Activated T-cell treated with anti-CD3 and anti-CD28 coated beads, Interleukin-2, amount 50 U/mL, for 24 hours (primary cell): ENCODE measurements at regions not wholly inside any gene's neighbourhood (a gene's known extent, or its start where the extent isn't known, plus 50 kb on each side); places are given as distances from the start of the nearest gene placed in this dataset.
"Not testable (repeated sequence)": the region's sequence is repeated elsewhere in the genome, so short reads cannot be mapped to it uniquely, and the experiment has no call there.

Experiments
- DNase-seq: peaks from one replicate; pipeline ENCODE4 v3.0.0-alpha.2; 2020
- H3K27ac Mint-ChIP-seq: 2 replicates; pipeline ENCODE4 v1.8.0; 2020; ENCODE audit warnings: mild to moderate bottlenecking, mixed read lengths
- H3K27me3 Mint-ChIP-seq: 2 replicates; pipeline ENCODE4 v1.8.0; 2020; ENCODE audit warnings: mixed read lengths
- H3K36me3 Mint-ChIP-seq: 2 replicates; pipeline ENCODE4 v1.8.0; 2020; ENCODE audit warnings: low read depth, mixed read lengths
- H3K4me1 Mint-ChIP-seq: 2 replicates; pipeline ENCODE4 v1.8.0; 2020; ENCODE audit warnings: low read depth, mixed read lengths
- H3K4me3 Mint-ChIP-seq: 2 replicates; pipeline ENCODE4 v1.8.0; 2020; ENCODE audit warnings: mild to moderate bottlenecking, moderate library complexity, mixed read lengths
- H3K9me3 Mint-ChIP-seq: 2 replicates; pipeline ENCODE4 v1.8.0; 2020; ENCODE audit warnings: mixed read lengths

- no peak overlapping the region for H3K4me3 Mint-ChIP-seq
- H3K4me1 Mint-ChIP-seq, result no peaks in the 10 kb centered on the region
- H3K27me3 Mint-ChIP-seq, result no peaks in the 10 kb centered on the region
- no peak overlapping the region for H3K27ac Mint-ChIP-seq
- no peaks in the 10 kb centered on the region for H3K36me3 Mint-ChIP-seq
- H3K9me3 Mint-ChIP-seq, result no peaks in the 10 kb centered on the region
- DNase-seq, result no peak
Measured at GRCh38 chr9:74132986-74133385, 364.1 kb upstream of the RORB start.

- H3K27me3 Mint-ChIP-seq, result no peaks in the 10 kb centered on the region
- H3K9me3 Mint-ChIP-seq, result no peaks in the 10 kb centered on the region
- H3K36me3 Mint-ChIP-seq, result no peaks in the 10 kb centered on the region
- H3K27ac Mint-ChIP-seq, result no peak overlapping the region
- H3K4me1 Mint-ChIP-seq, result no peaks in the 10 kb centered on the region
- no peak overlapping the region for H3K4me3 Mint-ChIP-seq
- DNase-seq, result no peak
Measured at GRCh38 chr9:74133921-74134320, 363.2 kb upstream of the RORB start.

DNA sequence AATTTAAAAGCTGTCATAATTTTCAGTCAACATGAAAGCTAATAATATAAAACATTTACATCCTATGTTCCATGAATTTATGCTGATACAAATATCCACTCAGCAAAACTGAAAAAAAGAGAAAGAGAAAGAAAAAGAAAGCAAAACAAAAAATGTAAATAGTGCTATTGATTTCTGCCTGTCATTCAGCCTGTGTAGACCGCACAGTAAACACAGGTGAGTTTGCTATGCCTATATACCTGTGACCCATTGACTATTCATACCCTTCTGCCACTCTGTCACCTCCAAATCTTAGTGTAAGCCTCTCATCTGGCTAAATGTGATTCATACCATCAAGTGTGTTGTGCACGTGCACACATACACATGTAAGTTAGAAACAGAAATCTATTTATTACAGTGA, 359.0 kb upstream of the RORB start:
- H3K4me1 Mint-ChIP-seq, result no peaks in the 10 kb centered on the region
- no peaks in the 10 kb centered on the region for H3K27me3 Mint-ChIP-seq
- DNase-seq, result no peak
- H3K4me3 Mint-ChIP-seq, result no peak overlapping the region
- H3K36me3 Mint-ChIP-seq, result no peaks in the 10 kb centered on the region
- no peak overlapping the region for H3K27ac Mint-ChIP-seq
- H3K9me3 Mint-ChIP-seq, result peaks cover 2% of the 10 kb centered on the region

GRCh38 chr9:74140141-74140540, 357.0 kb upstream of the RORB start:
- Mint-ChIP-seq H3K9me3 (peaks cover 4% of the 10 kb centered on the region), H3K27ac (no peak overlapping the region), H3K27me3 (no peaks in the 10 kb centered on the region), H3K4me3 (no peak overlapping the region), H3K4me1 (no peaks in the 10 kb centered on the region), H3K36me3 (no peaks in the 10 kb centered on the region)
- DNase-seq, result no peak

GRCh38 chr9:74147906-74148305, 349.2 kb upstream of the RORB start:
- H3K36me3 Mint-ChIP-seq, result no peaks in the 10 kb centered on the region
- H3K4me3 Mint-ChIP-seq, result no peak overlapping the region
- H3K27me3 Mint-ChIP-seq, result no peaks in the 10 kb centered on the region
- peaks cover 5% of the 10 kb centered on the region for H3K9me3 Mint-ChIP-seq
- no peak overlapping the region for H3K27ac Mint-ChIP-seq
- no peaks in the 10 kb centered on the region for H3K4me1 Mint-ChIP-seq
- DNase-seq, result no peak

GRCh38 chr9:74172874-74173273, 324.3 kb upstream of the RORB start:
- no peak overlapping the region for H3K4me3 Mint-ChIP-seq
- no peaks in the 10 kb centered on the region for H3K27me3 Mint-ChIP-seq
- H3K36me3 Mint-ChIP-seq, result no peaks in the 10 kb centered on the region
- no peaks in the 10 kb centered on the region for H3K9me3 Mint-ChIP-seq
- H3K27ac Mint-ChIP-seq, result no peak overlapping the region
- H3K4me1 Mint-ChIP-seq, result no peaks in the 10 kb centered on the region
- no peak for DNase-seq

GRCh38 chr9:74173284-74173683, 323.9 kb upstream of the RORB start:
- H3K9me3 Mint-ChIP-seq, result no peaks in the 10 kb centered on the region

GRCh38 chr9:74197771-74198170, 299.4 kb upstream of the RORB start:
- H3K27ac Mint-ChIP-seq, DNase-seq, H3K36me3 Mint-ChIP-seq, H3K4me1 Mint-ChIP-seq, H3K4me3 Mint-ChIP-seq, H3K27me3 Mint-ChIP-seq: not testable (repeated sequence)
- peaks cover 16% of the 10 kb centered on the region for H3K9me3 Mint-ChIP-seq

More at GRCh38 chr9:74173284-74173683, 323.9 kb upstream of the RORB start:
- no peaks in the 10 kb centered on the region for H3K36me3 Mint-ChIP-seq
- no peak overlapping the region for H3K4me3 Mint-ChIP-seq
- no peak overlapping the region for H3K27ac Mint-ChIP-seq
- H3K27me3 Mint-ChIP-seq, result no peaks in the 10 kb centered on the region
- no peak for DNase-seq
- H3K4me1 Mint-ChIP-seq, result no peaks in the 10 kb centered on the region

DNA sequence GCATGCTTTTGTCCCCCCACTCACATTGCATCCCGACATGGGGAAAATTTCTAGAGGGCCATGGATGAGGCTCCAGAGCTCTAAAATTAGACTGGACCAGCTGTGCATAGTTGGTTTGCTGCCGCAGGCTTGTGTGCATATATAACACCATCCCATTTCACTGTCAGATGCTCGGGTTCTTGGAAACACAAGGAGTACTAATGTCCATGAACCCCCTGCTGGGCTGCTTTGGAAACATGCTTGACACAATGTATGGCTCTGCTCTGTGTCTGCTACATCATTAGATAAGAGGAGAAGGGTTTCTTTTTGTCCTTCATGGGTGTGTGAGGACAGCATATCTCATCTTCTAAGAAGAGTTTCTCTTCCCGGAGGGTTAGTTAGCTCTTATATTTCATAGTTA, 292.1 kb upstream of the RORB start:
- Mint-ChIP-seq H3K27ac (no peak overlapping the region), H3K27me3 (no peaks in the 10 kb centered on the region), H3K4me3 (no peak overlapping the region), H3K9me3 (no peaks in the 10 kb centered on the region), H3K36me3 (no peaks in the 10 kb centered on the region), H3K4me1 (no peaks in the 10 kb centered on the region)
- no peak for DNase-seq

GRCh38 chr9:74218385-74219063, 278.6 kb upstream of the RORB start:
- DNase-seq, result no peak
- H3K36me3 Mint-ChIP-seq, result no peaks in the 10 kb centered on the region
- H3K27ac Mint-ChIP-seq, result no peak overlapping the region
- no peak overlapping the region for H3K4me3 Mint-ChIP-seq
- no peaks in the 10 kb centered on the region for H3K27me3 Mint-ChIP-seq
- H3K9me3 Mint-ChIP-seq, result peaks cover 4% of the 10 kb centered on the region
- no peaks in the 10 kb centered on the region for H3K4me1 Mint-ChIP-seq

DNA sequence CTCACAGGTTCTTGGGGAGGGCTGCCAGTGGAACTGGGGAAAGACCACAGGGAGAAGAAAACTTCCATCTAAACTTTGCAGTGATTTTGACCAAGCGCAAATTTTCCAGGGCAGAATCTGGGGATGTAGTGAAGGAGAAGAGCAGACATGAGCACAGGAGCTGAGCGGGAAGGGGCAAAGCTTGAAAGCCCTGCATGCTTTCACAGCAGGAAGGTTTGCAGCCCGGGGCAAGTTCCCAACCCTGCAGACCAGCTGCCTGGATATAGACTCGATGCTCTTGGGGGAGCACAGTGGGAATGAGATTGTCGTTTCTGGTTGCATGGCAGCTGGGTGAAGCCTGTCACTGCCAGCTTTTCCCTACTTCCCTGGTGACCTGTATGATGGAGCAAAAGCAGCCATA, 276.8 kb upstream of the RORB start:
- no peak for DNase-seq

GRCh38 chr9:74236857-74237256, 260.3 kb upstream of the RORB start:
- H3K4me1 Mint-ChIP-seq, result no peaks in the 10 kb centered on the region
- DNase-seq, result no peak
- peaks cover 6% of the 10 kb centered on the region for H3K9me3 Mint-ChIP-seq
- H3K36me3 Mint-ChIP-seq, result no peaks in the 10 kb centered on the region
- H3K27me3 Mint-ChIP-seq, result no peaks in the 10 kb centered on the region
- H3K4me3 Mint-ChIP-seq, result no peak overlapping the region
- no peak overlapping the region for H3K27ac Mint-ChIP-seq

More for the DNA sequence above, 276.8 kb upstream of the RORB start:
- H3K36me3 Mint-ChIP-seq, result no peaks in the 10 kb centered on the region
- H3K27me3 Mint-ChIP-seq, result no peaks in the 10 kb centered on the region
- H3K4me1 Mint-ChIP-seq, result no peaks in the 10 kb centered on the region
- H3K27ac Mint-ChIP-seq, result no peak overlapping the region
- no peak overlapping the region for H3K4me3 Mint-ChIP-seq
- H3K9me3 Mint-ChIP-seq, result peaks cover 4% of the 10 kb centered on the region

DNA sequence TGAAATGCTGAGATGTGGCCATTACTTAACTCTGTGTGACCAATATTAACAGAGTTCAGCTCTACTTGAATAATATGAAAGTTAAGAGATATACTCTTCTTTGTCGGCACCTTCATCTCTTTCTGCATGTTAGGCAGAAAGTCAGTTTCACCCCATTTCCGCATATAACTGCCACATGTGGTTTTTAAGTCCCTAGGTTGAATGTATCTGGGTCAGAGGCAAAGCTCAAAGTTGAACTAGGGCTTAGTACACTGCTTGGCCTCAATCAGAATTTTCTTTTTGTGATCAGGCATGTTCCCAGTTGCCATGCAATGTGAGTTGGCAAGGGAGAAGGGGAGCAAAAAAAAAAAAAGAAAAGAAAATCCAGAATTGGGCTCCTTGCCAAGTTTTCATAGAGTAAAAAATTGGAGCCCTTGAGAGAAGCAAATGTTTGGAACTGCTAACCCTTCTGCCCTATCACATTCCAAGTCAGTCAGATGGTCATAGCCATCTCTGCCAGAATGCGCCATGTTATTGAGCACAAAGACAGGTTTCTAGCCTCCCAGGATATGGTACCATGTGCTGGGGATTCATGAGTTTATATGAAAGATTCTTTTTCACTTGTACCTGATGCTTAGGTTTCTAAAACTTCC, 251.2 kb upstream of the RORB start:
- Mint-ChIP-seq H3K4me3 (no peak overlapping the region), H3K4me1 (peaks cover 2% of the 10 kb centered on the region), H3K27me3 (no peaks in the 10 kb centered on the region), H3K9me3 (peaks cover 15% of the 10 kb centered on the region), H3K36me3 (no peaks in the 10 kb centered on the region), H3K27ac (no peak overlapping the region)
- no peak for DNase-seq

DNA sequence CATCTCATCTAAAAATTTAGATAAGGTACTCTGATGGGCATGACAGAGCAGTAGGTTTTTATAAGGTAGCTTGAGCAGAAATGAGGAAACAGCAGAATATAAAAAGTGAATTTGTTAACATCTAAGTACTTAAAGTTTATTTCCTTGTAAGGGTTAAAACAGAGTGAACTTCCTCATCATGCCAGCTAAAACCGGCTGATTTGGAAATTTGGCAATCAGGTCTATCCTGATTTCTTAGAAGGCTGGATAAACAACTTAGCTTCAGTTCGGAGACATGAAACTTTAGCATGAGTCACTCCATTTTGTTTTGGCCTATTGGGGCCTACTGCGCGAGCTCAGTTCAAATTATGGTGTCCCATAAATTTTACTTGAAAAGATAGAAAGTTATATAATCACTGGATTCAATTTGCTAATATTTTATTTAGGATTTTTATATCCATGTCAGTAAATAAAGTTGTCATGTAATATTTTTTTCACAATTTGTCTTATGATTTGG, 241.6 kb upstream of the RORB start:
- Mint-ChIP-seq H3K9me3 (peaks cover 2% of the 10 kb centered on the region), H3K4me1 (no peaks in the 10 kb centered on the region), H3K4me3 (no peak overlapping the region), H3K36me3 (no peaks in the 10 kb centered on the region), H3K27ac (no peak overlapping the region), H3K27me3 (no peaks in the 10 kb centered on the region)
- DNase-seq, result no peak

- Mint-ChIP-seq H3K9me3 (no peaks in the 10 kb centered on the region), H3K36me3 (no peaks in the 10 kb centered on the region), H3K27me3 (no peaks in the 10 kb centered on the region), H3K4me3 (no peak overlapping the region), H3K4me1 (peaks cover 9% of the 10 kb centered on the region), H3K27ac (no peak overlapping the region)
- no peak for DNase-seq
Measured at GRCh38 chr9:74275872-74276508, 221.1 kb upstream of the RORB start.
